ENCODE measurements at regions not wholly inside any gene's neighbourhood (a gene's known extent, or its start where the extent isn't known, plus 50 kb on each side); places are given as distances from the start of the nearest gene placed in this dataset.
"Not testable (repeated sequence)": the region's sequence is repeated elsewhere in the genome, so short reads cannot be mapped to it uniquely, and the experiment has no call there.

GRCh38 chr1:120262791-120263751 is 86.8 kb upstream of the SEC22B start:
- H3K9ac ChIP-seq (ENCODE audit: low read depth, low read length); H3K4me1 ChIP-seq (ENCODE audit: insufficient read depth, low read length); H3K36me3 ChIP-seq (ENCODE audit: insufficient read depth, low read length); H3K9me3 ChIP-seq (ENCODE audit: control insufficient read depth, insufficient read depth, low read length): not testable (repeated sequence)

- H3K36me3 ChIP-seq (ENCODE audit: insufficient read depth, low read length); H3K9me3 ChIP-seq (ENCODE audit: control insufficient read depth, insufficient read depth, low read length); H3K4me1 ChIP-seq (ENCODE audit: insufficient read depth, low read length); H3K9ac ChIP-seq (ENCODE audit: low read depth, low read length): not testable (repeated sequence)
Measured at GRCh38 chr1:120257778-120258105, 81.4 kb upstream of the SEC22B start.

GRCh38 chr1:120257064-120257777 is 80.9 kb upstream of the SEC22B start:
- not testable (repeated sequence) for H3K9ac ChIP-seq (ENCODE audit: low read depth, low read length); H3K9me3 ChIP-seq (ENCODE audit: control insufficient read depth, insufficient read depth, low read length); H3K36me3 ChIP-seq (ENCODE audit: insufficient read depth, low read length); H3K4me1 ChIP-seq (ENCODE audit: insufficient read depth, low read length)

GRCh38 chr1:120250756-120251155 is 74.4 kb upstream of the SEC22B start:
- H3K4me1 ChIP-seq (ENCODE audit: insufficient read depth, low read length); H3K9me3 ChIP-seq (ENCODE audit: control insufficient read depth, insufficient read depth, low read length); H3K36me3 ChIP-seq (ENCODE audit: insufficient read depth, low read length); H3K9ac ChIP-seq (ENCODE audit: low read depth, low read length): not testable (repeated sequence)

DNA sequence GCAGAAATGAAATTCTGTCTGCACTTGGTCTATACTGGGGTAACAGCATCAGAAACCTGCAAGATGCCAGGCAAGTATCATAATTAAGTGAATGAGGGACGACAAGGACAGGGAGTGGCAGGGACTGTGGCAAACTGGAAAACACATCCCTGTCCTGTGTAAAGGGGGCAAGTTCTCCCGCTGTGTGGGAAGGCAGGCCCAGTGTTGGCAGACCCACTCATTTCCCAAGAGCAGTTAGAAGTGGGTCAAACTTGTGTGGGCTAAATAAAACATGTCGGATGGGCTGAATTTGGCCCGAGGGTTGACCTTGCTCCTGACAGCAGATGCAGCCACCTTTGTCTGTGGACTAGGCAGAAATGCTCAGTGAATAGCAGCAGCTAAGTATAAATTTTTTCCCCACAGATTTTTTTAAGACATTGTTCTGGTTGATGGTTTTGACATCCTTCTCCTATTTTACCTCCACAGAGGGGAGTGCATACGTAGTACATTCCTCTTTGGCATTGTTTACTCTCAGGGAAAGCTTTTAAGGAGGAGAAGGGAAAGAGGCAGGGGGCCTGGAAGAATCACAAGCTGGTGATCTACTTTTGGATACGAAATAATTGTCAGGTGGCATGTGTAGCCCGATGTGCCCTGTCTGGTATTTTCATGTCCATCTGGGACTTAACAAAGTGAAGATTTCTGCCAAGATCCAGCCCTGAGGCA is 72.6 kb upstream of the SEC22B start:
- H3K9me3 ChIP-seq (ENCODE audit: control insufficient read depth, insufficient read depth, low read length); H3K4me1 ChIP-seq (ENCODE audit: insufficient read depth, low read length); H3K36me3 ChIP-seq (ENCODE audit: insufficient read depth, low read length); H3K9ac ChIP-seq (ENCODE audit: low read depth, low read length): not testable (repeated sequence)

DNA sequence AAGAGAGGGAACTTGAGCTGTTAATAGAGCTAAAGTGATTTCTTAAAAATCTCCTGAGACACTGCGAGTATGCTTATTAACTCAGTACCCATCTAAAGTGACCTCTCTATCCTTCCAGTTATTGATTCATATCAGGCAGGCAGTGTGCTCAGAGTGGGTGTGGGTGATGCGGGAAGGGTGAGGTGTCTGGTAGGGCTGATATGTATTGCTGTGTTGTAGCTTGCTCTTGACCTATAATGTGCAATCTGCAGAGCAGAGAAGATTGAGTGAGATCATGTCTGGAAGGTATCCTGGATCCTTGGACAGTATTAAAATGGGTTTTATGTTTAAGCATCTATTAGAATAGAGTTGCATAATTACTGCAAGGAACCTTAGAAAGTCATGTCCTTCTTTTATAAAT is 71.9 kb upstream of the SEC22B start:
- H3K9me3 ChIP-seq (ENCODE audit: control insufficient read depth, insufficient read depth, low read length); H3K9ac ChIP-seq (ENCODE audit: low read depth, low read length); H3K4me1 ChIP-seq (ENCODE audit: insufficient read depth, low read length); H3K36me3 ChIP-seq (ENCODE audit: insufficient read depth, low read length): not testable (repeated sequence)

- not testable (repeated sequence) for H3K36me3 ChIP-seq (ENCODE audit: insufficient read depth, low read length); H3K4me1 ChIP-seq (ENCODE audit: insufficient read depth, low read length); H3K9ac ChIP-seq (ENCODE audit: low read depth, low read length); H3K9me3 ChIP-seq (ENCODE audit: control insufficient read depth, insufficient read depth, low read length)
Measured at GRCh38 chr1:120243867-120244266, 67.5 kb upstream of the SEC22B start.

DNA sequence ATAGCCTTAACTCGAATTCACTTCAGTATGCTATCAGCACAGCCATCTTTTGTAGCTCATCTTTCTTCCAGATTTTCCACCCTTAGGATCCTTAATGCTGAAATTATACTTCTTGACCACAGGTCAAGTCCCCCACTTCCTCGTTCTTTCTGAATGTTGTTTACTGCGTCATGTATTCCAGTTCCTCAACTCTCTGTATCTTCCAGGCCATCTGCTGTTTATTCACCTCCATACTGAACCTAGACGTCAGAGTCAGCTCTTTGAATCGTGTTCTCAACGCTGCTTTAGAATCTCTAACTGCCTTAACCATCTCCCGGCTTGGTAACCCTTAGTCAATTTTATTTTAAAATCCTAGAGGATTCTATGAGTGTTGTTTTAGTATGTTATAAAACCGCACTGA is 66.3 kb upstream of the SEC22B start:
- not testable (repeated sequence) for H3K9me3 ChIP-seq (ENCODE audit: control insufficient read depth, insufficient read depth, low read length); H3K36me3 ChIP-seq (ENCODE audit: insufficient read depth, low read length); H3K4me1 ChIP-seq (ENCODE audit: insufficient read depth, low read length); H3K9ac ChIP-seq (ENCODE audit: low read depth, low read length)

- H3K9me3 ChIP-seq (ENCODE audit: control insufficient read depth, insufficient read depth, low read length); H3K4me1 ChIP-seq (ENCODE audit: insufficient read depth, low read length); H3K9ac ChIP-seq (ENCODE audit: low read depth, low read length); H3K36me3 ChIP-seq (ENCODE audit: insufficient read depth, low read length): not testable (repeated sequence)
Measured at GRCh38 chr1:120241868-120242267, 65.5 kb upstream of the SEC22B start.

DNA sequence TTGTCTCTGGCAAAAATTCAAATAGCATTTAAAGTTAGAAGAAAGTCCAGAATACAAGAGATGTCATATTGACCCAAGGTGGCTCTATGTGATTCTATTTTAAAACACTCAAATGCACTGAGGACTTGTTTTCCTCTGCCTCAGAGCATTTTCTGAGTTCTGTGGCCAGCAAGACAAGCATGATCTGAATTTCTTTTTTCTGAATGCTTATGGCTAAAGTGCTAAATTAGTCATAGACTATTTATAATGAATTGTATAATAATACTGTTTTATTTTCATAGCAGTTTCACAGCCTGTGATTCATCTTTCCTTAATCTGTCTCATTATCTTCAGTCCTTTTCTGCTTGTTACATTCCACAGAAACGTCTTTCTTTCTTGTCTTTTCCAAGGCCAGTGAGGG is 63.9 kb upstream of the SEC22B start:
- not testable (repeated sequence) for H3K4me1 ChIP-seq (ENCODE audit: insufficient read depth, low read length); H3K9ac ChIP-seq (ENCODE audit: low read depth, low read length); H3K36me3 ChIP-seq (ENCODE audit: insufficient read depth, low read length); H3K9me3 ChIP-seq (ENCODE audit: control insufficient read depth, insufficient read depth, low read length)

- not testable (repeated sequence) for H3K4me1 ChIP-seq (ENCODE audit: insufficient read depth, low read length); H3K9me3 ChIP-seq (ENCODE audit: control insufficient read depth, insufficient read depth, low read length); H3K36me3 ChIP-seq (ENCODE audit: insufficient read depth, low read length); H3K9ac ChIP-seq (ENCODE audit: low read depth, low read length)
Measured at GRCh38 chr1:120239351-120239750, 63.0 kb upstream of the SEC22B start.

- H3K36me3 ChIP-seq (ENCODE audit: insufficient read depth, low read length); H3K9ac ChIP-seq (ENCODE audit: low read depth, low read length); H3K9me3 ChIP-seq (ENCODE audit: control insufficient read depth, insufficient read depth, low read length); H3K4me1 ChIP-seq (ENCODE audit: insufficient read depth, low read length): not testable (repeated sequence)
Measured at GRCh38 chr1:120238867-120239266, 62.5 kb upstream of the SEC22B start.

GRCh38 chr1:120233661-120234018 is 57.3 kb upstream of the SEC22B start:
- H3K9ac ChIP-seq (ENCODE audit: low read depth, low read length); H3K36me3 ChIP-seq (ENCODE audit: insufficient read depth, low read length); H3K4me1 ChIP-seq (ENCODE audit: insufficient read depth, low read length); H3K9me3 ChIP-seq (ENCODE audit: control insufficient read depth, insufficient read depth, low read length): not testable (repeated sequence)

DNA sequence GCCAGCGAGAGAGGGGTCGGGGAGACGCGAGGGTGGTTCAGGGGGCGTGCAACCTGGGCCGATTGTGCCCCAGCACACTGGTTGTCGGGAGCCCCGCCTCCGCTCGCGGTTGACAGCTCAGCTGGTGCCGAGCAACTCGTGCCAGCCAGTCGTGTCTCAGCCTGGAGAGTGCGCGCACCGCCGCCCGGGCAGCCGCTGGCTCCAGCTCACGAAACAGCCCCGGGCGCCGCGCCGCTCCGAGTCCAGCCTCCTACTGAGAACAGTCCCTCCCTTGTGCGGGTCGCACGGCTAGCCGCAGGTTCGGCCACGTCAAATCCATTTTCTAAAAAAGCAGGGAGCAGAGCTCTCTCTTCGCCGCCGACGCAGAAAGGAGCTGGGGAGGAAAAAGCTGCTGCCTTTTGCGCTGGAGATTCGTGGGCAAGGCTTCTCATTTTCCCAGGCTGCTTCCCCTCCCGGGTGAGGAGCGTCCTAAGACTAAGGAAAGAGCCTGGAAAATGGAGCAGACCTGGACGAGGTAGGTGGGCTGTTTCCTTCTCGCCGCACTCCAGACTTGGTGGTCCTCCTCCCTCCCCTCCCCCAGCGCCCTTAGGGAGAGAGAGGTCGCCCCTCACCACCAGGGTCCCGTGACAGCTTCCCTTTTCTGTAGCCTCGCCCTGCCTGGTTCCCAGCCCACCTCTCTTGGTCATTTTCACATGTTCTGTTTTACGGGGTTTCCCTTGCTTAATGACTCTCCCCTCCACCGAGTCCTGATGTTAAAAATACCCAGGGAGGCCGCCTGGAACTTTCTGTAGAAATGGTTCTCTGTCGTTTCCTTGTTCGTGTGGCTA is 56.7 kb upstream of the SEC22B start:
- H3K36me3 ChIP-seq (ENCODE audit: insufficient read depth, low read length); H3K9ac ChIP-seq (ENCODE audit: low read depth, low read length); H3K4me1 ChIP-seq (ENCODE audit: insufficient read depth, low read length); H3K9me3 ChIP-seq (ENCODE audit: control insufficient read depth, insufficient read depth, low read length): not testable (repeated sequence)

Measured in ES-I3 (cell line).